Heart left ventricle (tissue), 16 donors: ENCODE measurements at regions not wholly inside any gene's neighbourhood (a gene's known extent, or its start where the extent isn't known, plus 50 kb on each side); places are given as distances from the start of the nearest gene placed in this dataset.

Source experiments
- ATAC-seq, 4 donors: fragments of 200-7000 bp; cut with Tn5 transposase; one replicate each; pipeline ENCODE4 v1.9.1; 2020 to 2022; ENCODE audit warnings: moderate library complexity in 4 of 4, mild to moderate bottlenecking in 3 of 4, moderate number of reproducible peaks in 1 of 4
- DNase-seq, 5 donors: peaks; one replicate each; pipeline ENCODE4 v3.0.0-alpha.2; 2020
- H3K27ac ChIP-seq, 12 donors: fragments of 200-600 bp; sonication (generic) in 4 of 12; one replicate each; pipeline versions ENCODE4 v1.5.0 to v1.8.0; 2016 to 2022; ENCODE audit warnings: mild to moderate bottlenecking in 2 of 12
- H3K27me3 ChIP-seq, 9 donors: fragments of 200-600 bp; sonication (generic) in 2 of 9; one replicate each; pipeline versions ENCODE4 v1.5.1 to v1.8.0; 2016 to 2022; ENCODE audit warnings: mild to moderate bottlenecking in 3 of 9
- H3K36me3 ChIP-seq, 9 donors: fragments of 200-600 bp; sonication (generic) in 2 of 9; one replicate each; pipeline versions ENCODE4 v1.5.0 to v1.8.0; 2018 to 2022; ENCODE audit warnings: mild to moderate bottlenecking in 2 of 9
- H3K4me1 ChIP-seq, 12 donors: fragments of 200-600 bp; sonication (generic) in 4 of 12; one replicate each; pipeline versions ENCODE4 v1.5.0 to v1.8.0; 2016 to 2022; ENCODE audit warnings: mild to moderate bottlenecking in 3 of 12
- H3K4me3 ChIP-seq, 12 donors: fragments of 200-600 bp; sonication (generic) in 4 of 12; one replicate each; pipeline versions ENCODE4 v1.5.0 to v1.8.0; 2017 to 2022; ENCODE audit warnings: mild to moderate bottlenecking in 9 of 12, moderate library complexity in 4 of 12
- H3K9me3 ChIP-seq, 12 donors: fragments of 200-600 bp; sonication (generic) in 4 of 12; one replicate each; pipeline versions ENCODE4 v1.5.0 to v1.8.0; 2016 to 2022; ENCODE audit warnings: mild to moderate bottlenecking in 1 of 12
- POLR2A ChIP-seq, 2 donors: fragments of 450-650 bp; IDR thresholded peaks; one replicate each; pipeline ENCODE4 v1.6.1; 2017; ENCODE audit warnings: antibody characterized with exemption in 2 of 2, mild to moderate bottlenecking in 2 of 2, moderate library complexity in 2 of 2
- WGBS, 4 donors: extraction: QIAGEN DNeasy Blood & Tissue Kit in 2 of 4; methylation state at CpG; one replicate each; pipeline versions ENCODE4 v1.1.5 to v1.1.7; 2013 to 2018; 5-methylcytosine and 5-hydroxymethylcytosine counted together
- intact Hi-C, 10 donors: fragments of 100-400 bp; cut with DNase I; formaldehyde crosslinking; loops; one replicate each; pipeline versions ENCODE4 v1.11.1 to v1.14.2; 2022
- TF ChIP-seq, protein P1 (sequence below), 12 donors: fragments of 200-600 bp; sonication (generic) in 4 of 12; IDR thresholded peaks; one replicate each; pipeline versions ENCODE4 v1.5.0 to v1.8.0; 2018 to 2022; ENCODE audit warnings: antibody characterized with exemption in 12 of 12, mild to moderate bottlenecking in 5 of 12
- donor health status: ischemic (EF 13 %, LVEDD 7.1; RV severe dilation, severe dysfunction).
- donor health status: healthy with polysubstance abuse.
- donor health status: DM: no; HTN: yes; CAD: no.
- donor health status: DM: no; HTN: no; CAD: no.
- donor health status: ischemic (EF 25% LVEDD 6.9; RV normal size, moderate dysfunction).
- donor health status: ischemic (EF 25% LVEDD 5.7; RV mildly dilated, moderate dysfunction).
- donor health status: healthy.
- donor health status: DM: yes; HTN: yes; CAD: no.
- donor health status: ischemic (EF 35%, LVEDD 5.7; RV mildly dilated, moderate dysfunction).
- donor health status: nonischemic (EF 11% LVEDD 7.7; RV severe dilation, severe dysfunction).
- donor health status: DM: yes; HTN: yes; CAD: no.
- donor health status: PGD.
- donor health status: ischemic (EF 29% LVEDD 5.4; RV normal size, mild dysfunction).
- donor health status: nonischemic (EF 23%, LVEDD 6.1; RV moderate dilation, normal function).

GRCh38 chr13:29946093-29946492, 95.7 kb upstream of the UBL3 start:
- DNase-seq (no peak), ATAC-seq (no peak)
- Histone ChIP-seq H3K9me3 (no peaks in the 10 kb centered on the region), H3K4me1 (no peaks in the 10 kb centered on the region), H3K27me3 (peaks cover 0 to 8% (median 0%) of the 10 kb centered on the region in 9 donors), H3K36me3 (no peaks in the 10 kb centered on the region), H3K4me3 (no peak overlapping the region), H3K27ac (no peak overlapping the region)
- WGBS, 4 donors = 44 to 63% (median 54%) methylated on average over 6 of the region's 6 CpGs
- no peak for TF ChIP-seq POLR2A (IDR thresholded peaks at IDR 0.05)
- TF ChIP-seq, protein P1, sequence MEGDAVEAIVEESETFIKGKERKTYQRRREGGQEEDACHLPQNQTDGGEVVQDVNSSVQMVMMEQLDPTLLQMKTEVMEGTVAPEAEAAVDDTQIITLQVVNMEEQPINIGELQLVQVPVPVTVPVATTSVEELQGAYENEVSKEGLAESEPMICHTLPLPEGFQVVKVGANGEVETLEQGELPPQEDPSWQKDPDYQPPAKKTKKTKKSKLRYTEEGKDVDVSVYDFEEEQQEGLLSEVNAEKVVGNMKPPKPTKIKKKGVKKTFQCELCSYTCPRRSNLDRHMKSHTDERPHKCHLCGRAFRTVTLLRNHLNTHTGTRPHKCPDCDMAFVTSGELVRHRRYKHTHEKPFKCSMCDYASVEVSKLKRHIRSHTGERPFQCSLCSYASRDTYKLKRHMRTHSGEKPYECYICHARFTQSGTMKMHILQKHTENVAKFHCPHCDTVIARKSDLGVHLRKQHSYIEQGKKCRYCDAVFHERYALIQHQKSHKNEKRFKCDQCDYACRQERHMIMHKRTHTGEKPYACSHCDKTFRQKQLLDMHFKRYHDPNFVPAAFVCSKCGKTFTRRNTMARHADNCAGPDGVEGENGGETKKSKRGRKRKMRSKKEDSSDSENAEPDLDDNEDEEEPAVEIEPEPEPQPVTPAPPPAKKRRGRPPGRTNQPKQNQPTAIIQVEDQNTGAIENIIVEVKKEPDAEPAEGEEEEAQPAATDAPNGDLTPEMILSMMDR (IDR thresholded peaks at IDR 0.05) = no peak
- intact Hi-C loops = no loop called here

DNA sequence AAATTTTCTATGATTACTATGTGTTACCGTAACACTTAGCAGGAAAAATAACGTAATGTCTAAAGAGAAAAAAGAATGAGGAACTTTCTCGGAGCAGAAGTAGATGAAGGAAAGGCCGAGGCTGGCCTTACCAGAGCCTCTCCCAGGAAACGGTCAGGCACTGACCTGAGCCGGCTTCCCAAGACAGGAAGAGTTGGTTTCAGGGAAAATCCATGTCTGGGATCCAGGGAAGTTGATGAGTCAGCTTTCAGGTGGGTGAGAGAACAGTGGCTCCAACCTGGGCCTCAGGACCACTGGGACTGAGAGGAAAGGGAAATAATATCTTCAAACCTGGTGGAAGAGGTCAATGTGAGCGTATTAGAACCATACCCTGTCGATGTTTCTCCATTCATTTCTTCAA, 93.3 kb upstream of the UBL3 start:
- DNase-seq = no peak
- no peaks in the 10 kb centered on the region for H3K27me3 ChIP-seq
- TF ChIP-seq, protein P1 (IDR thresholded peaks at IDR 0.05) = no peak
- TF ChIP-seq POLR2A (IDR thresholded peaks at IDR 0.05) = no peak
- H3K9me3 ChIP-seq = no peaks in the 10 kb centered on the region
- H3K27ac ChIP-seq = no peak overlapping the region
- intact Hi-C loops = no loop called here
- no peaks in the 10 kb centered on the region for H3K36me3 ChIP-seq
- WGBS, 4 donors = 72 to 78% (median 77%) methylated on average over 8 of the region's 8 CpGs
- H3K4me1 ChIP-seq = no peaks in the 10 kb centered on the region
- ATAC-seq = no peak
- H3K4me3 ChIP-seq = no peak overlapping the region

DNA sequence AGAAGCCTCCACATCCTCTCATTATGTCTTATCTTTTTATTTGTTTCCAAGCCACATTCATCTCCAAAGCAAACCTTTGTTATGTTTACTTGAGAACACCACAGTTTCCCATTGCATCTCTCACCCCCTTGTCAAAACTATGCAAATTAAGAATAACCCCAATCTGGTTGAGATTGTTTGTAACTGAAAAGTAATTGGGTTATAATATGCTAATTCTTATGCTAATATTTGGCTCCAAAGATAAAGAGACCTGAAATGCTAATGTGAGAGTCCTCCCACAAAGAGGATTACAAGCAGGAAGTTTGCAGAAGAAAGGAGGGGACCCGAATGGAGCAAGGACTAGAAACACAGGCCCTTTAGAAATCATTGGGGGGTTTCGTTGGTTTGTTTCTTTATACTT, 92.9 kb upstream of the UBL3 start:
- Histone ChIP-seq H3K9me3 (no peaks in the 10 kb centered on the region), H3K27ac (no peak overlapping the region), H3K27me3 (no peaks in the 10 kb centered on the region), H3K36me3 (no peaks in the 10 kb centered on the region), H3K4me1 (no peaks in the 10 kb centered on the region), H3K4me3 (no peak overlapping the region)
- intact Hi-C loops = no loop called here
- ATAC-seq = no peak
- no peak for DNase-seq
- 47 to 77% (median 58%) methylated on average over 2 of the region's 2 CpGs for WGBS, 4 donors
- TF ChIP-seq, protein P1 (IDR thresholded peaks at IDR 0.05) = no peak
- TF ChIP-seq POLR2A (IDR thresholded peaks at IDR 0.05) = no peak

- no peak for TF ChIP-seq POLR2A (IDR thresholded peaks at IDR 0.05)
- TF ChIP-seq, protein P1 (IDR thresholded peaks at IDR 0.05) = no peak
- 71 to 89% (median 81%) methylated on average over 1 of the region's 1 CpG for WGBS, 4 donors
Observed at GRCh38 chr13:29940715-29941114, 90.3 kb upstream of the UBL3 start.

More at GRCh38 chr13:29940715-29941114, 90.3 kb upstream of the UBL3 start:
- no peak overlapping the region for H3K4me3 ChIP-seq
- peaks cover 0 to 12% (median 0%) of the 10 kb centered on the region in 9 donors for H3K27me3 ChIP-seq
- no peaks in the 10 kb centered on the region for H3K36me3 ChIP-seq
- no peak overlapping the region for H3K27ac ChIP-seq
- H3K4me1 ChIP-seq = no peaks in the 10 kb centered on the region
- intact Hi-C loops = no loop called here
- no peaks in the 10 kb centered on the region for H3K9me3 ChIP-seq
- ATAC-seq (no peak), DNase-seq (no peak)
